Neural cell (in vitro differentiated cells): ENCODE measurements at regions not wholly inside any gene's neighbourhood (a gene's known extent, or its start where the extent isn't known, plus 50 kb on each side); places are given as distances from the start of the nearest gene placed in this dataset.

Experiments
- H2AFZ ChIP-seq: fragments of 200-600, 300-800 bp; sonication (generic), shearing (Covaris generic); 2 replicates; pipeline ENCODE4 v1.6.0; 2014; ENCODE audit warnings: low read depth, mild to moderate bottlenecking, antibody characterized with exemption, low read length, moderate library complexity
- H3F3A ChIP-seq: fragments of 200-600 bp; shearing (Covaris generic); 2 replicates; pipeline ENCODE4 v1.6.1; 2016; ENCODE audit warnings: mild to moderate bottlenecking, moderate library complexity, mixed read lengths, antibody characterized with exemption, low read length; ENCODE audit not compliant: insufficient read depth, poor library complexity, severe bottlenecking
- H3K27ac ChIP-seq: fragments of 200-600, 300-800 bp; sonication (generic), shearing (Covaris generic); 2 replicates; pipeline ENCODE4 v1.5.1; 2014; ENCODE audit warnings: mild to moderate bottlenecking, low read length, moderate library complexity
- H3K27me3 ChIP-seq: fragments of 300-800, 200-600 bp; sonication (generic), shearing (Covaris generic); 2 replicates; pipeline ENCODE4 v1.6.0; 2014; ENCODE audit warnings: mild to moderate bottlenecking, low read depth, low read length, moderate library complexity; ENCODE audit not compliant: insufficient read depth
- H3K36me3 ChIP-seq: fragments of 300-800, 200-600 bp; sonication (generic), shearing (Covaris generic); 2 replicates; pipeline ENCODE4 v1.5.1; 2014; ENCODE audit warnings: mild to moderate bottlenecking, antibody characterized with exemption, low read length, moderate library complexity; ENCODE audit not compliant: insufficient read depth
- H3K4me2 ChIP-seq: fragments of 300-800, 200-600 bp; sonication (generic), shearing (Covaris generic); 2 replicates; pipeline ENCODE4 v1.6.0; 2014; ENCODE audit warnings: mild to moderate bottlenecking, low read length
- H3K4me3 ChIP-seq: fragments of 300-800, 200-600 bp; sonication (generic), shearing (Covaris generic); 2 replicates; pipeline ENCODE4 v1.5.1; 2014; ENCODE audit warnings: mild to moderate bottlenecking, low read length, moderate library complexity
- H3K79me2 ChIP-seq: fragments of 200-600 bp; shearing (Covaris generic); replicated peaks from 2 replicates; pipeline ENCODE4 v1.6.0; 2014; ENCODE audit warnings: mild to moderate bottlenecking, low read length, moderate library complexity; ENCODE audit not compliant: insufficient read depth
- H3K9ac ChIP-seq: fragments of 300-800, 200-600 bp; sonication (generic), shearing (Covaris generic); 2 replicates; pipeline ENCODE4 v1.6.1; 2016; ENCODE audit warnings: mild to moderate bottlenecking, low read length, mixed read lengths
- H3K9me2 ChIP-seq: fragments of 200-600 bp; shearing (Covaris generic); 2 replicates; pipeline ENCODE4 v1.6.1; 2016; ENCODE audit warnings: mild to moderate bottlenecking, low read length, mixed read lengths; ENCODE audit not compliant: insufficient read depth
- H3K9me3 ChIP-seq: fragments of 200-600, 300-800 bp; sonication (generic), shearing (Covaris generic); 2 replicates; pipeline ENCODE4 v1.6.1; 2016; ENCODE audit warnings: mild to moderate bottlenecking, mixed run types, low read length, moderate library complexity, mixed read lengths
- H4K20me1 ChIP-seq: fragments of 200-600 bp; shearing (Covaris generic); 2 replicates; pipeline ENCODE4 v1.6.1; 2016; ENCODE audit warnings: mild to moderate bottlenecking, mixed run types; ENCODE audit not compliant: insufficient read depth
- EP300 ChIP-seq: fragments of 450-650 bp; conservative IDR thresholded peaks from 2 replicates; pipeline ENCODE4 v1.6.1; 2014; ENCODE audit warnings: antibody characterized with exemption, mild to moderate bottlenecking, moderate library complexity; ENCODE audit not compliant: poor library complexity, severe bottlenecking
- EZH2 ChIP-seq: fragments of 200-600, 300-800 bp; shearing (Covaris generic), sonication (generic); IDR thresholded peaks from 2 replicates; pipeline ENCODE4 v1.6.1; 2014; ENCODE audit warnings: antibody characterized with exemption, low read length, borderline replicate concordance, mild to moderate bottlenecking; ENCODE audit not compliant: insufficient read depth, poor library complexity, severe bottlenecking
- MXI1 ChIP-seq: fragments of 450-650 bp; conservative IDR thresholded peaks from 2 replicates; pipeline ENCODE4 v1.6.1; 2014; ENCODE audit warnings: antibody characterized with exemption, mild to moderate bottlenecking; ENCODE audit not compliant: poor library complexity, severe bottlenecking
- POLR2AphosphoS5 ChIP-seq: IDR thresholded peaks from 2 replicates; pipeline ENCODE4 v1.6.1; 2012
- RAD21 ChIP-seq: fragments of 450-650 bp; conservative IDR thresholded peaks from 2 replicates; pipeline ENCODE4 v1.6.1; 2014; ENCODE audit warnings: antibody characterized with exemption, mild to moderate bottlenecking, moderate library complexity
- SMC3 ChIP-seq: fragments of 450-650 bp; conservative IDR thresholded peaks from 2 replicates; pipeline ENCODE4 v1.6.1; 2014; ENCODE audit warnings: antibody characterized with exemption, mild to moderate bottlenecking, moderate library complexity; ENCODE audit not compliant: poor library complexity
- TAF1 ChIP-seq: IDR thresholded peaks from 2 replicates; pipeline ENCODE4 v1.6.1; 2012; ENCODE audit warnings: low read depth
- TF ChIP-seq, protein P1 (sequence below): fragments of 450-650 bp; IDR thresholded peaks from 2 replicates; pipeline ENCODE4 v1.5.1; 2014; ENCODE audit warnings: antibody characterized with exemption, mild to moderate bottlenecking, moderate library complexity; ENCODE audit not compliant: poor library complexity, severe bottlenecking
- TF ChIP-seq, protein P2 (sequence below): IDR thresholded peaks from 2 replicates; pipeline ENCODE4 v1.6.1; 2012; ENCODE audit warnings: borderline replicate concordance

DNA sequence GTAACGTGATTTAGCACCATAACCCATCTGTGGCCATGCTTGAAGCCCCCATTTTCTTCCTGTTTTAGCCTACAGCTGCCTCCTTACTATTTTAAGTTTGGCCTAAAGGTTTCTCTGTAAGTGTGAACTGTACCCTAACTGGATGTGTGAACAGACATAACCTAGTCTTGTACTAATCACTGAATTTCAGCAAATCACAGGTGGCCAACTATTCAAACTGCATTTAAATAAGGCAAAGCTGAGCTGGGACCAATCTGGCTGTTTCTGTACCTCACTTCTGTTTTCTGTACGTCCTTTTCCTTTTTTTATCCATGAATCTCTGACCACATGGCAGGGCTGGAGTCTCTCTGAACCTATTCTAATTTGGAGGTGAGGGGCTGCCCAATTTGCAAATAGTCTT, 452.7 kb upstream of the HS6ST1 start:
- Histone ChIP-seq H3K9me3 (no peaks in the 10 kb centered on the region), H2AFZ (no peak overlapping the region), H3K36me3 (no peaks in the 10 kb centered on the region), H3K27ac (no peak overlapping the region), H3K4me2 (no peak overlapping the region), H3K4me3 (no peak overlapping the region), H3K9ac (no peak overlapping the region), H3K79me2 (no peaks in the 10 kb centered on the region), H4K20me1 (no peaks in the 10 kb centered on the region), H3K27me3 (no peaks in the 10 kb centered on the region), H3F3A (no peaks in the 10 kb centered on the region), H3K9me2 (no peaks in the 10 kb centered on the region)
- TF ChIP-seq, protein P1, sequence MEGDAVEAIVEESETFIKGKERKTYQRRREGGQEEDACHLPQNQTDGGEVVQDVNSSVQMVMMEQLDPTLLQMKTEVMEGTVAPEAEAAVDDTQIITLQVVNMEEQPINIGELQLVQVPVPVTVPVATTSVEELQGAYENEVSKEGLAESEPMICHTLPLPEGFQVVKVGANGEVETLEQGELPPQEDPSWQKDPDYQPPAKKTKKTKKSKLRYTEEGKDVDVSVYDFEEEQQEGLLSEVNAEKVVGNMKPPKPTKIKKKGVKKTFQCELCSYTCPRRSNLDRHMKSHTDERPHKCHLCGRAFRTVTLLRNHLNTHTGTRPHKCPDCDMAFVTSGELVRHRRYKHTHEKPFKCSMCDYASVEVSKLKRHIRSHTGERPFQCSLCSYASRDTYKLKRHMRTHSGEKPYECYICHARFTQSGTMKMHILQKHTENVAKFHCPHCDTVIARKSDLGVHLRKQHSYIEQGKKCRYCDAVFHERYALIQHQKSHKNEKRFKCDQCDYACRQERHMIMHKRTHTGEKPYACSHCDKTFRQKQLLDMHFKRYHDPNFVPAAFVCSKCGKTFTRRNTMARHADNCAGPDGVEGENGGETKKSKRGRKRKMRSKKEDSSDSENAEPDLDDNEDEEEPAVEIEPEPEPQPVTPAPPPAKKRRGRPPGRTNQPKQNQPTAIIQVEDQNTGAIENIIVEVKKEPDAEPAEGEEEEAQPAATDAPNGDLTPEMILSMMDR: no peak
- TF ChIP-seq POLR2AphosphoS5 (no peak), EP300 (no peak), RAD21 (no peak), MXI1 (no peak), TAF1 (no peak), SMC3 (no peak), EZH2 (no peak)
- TF ChIP-seq, protein P2, sequence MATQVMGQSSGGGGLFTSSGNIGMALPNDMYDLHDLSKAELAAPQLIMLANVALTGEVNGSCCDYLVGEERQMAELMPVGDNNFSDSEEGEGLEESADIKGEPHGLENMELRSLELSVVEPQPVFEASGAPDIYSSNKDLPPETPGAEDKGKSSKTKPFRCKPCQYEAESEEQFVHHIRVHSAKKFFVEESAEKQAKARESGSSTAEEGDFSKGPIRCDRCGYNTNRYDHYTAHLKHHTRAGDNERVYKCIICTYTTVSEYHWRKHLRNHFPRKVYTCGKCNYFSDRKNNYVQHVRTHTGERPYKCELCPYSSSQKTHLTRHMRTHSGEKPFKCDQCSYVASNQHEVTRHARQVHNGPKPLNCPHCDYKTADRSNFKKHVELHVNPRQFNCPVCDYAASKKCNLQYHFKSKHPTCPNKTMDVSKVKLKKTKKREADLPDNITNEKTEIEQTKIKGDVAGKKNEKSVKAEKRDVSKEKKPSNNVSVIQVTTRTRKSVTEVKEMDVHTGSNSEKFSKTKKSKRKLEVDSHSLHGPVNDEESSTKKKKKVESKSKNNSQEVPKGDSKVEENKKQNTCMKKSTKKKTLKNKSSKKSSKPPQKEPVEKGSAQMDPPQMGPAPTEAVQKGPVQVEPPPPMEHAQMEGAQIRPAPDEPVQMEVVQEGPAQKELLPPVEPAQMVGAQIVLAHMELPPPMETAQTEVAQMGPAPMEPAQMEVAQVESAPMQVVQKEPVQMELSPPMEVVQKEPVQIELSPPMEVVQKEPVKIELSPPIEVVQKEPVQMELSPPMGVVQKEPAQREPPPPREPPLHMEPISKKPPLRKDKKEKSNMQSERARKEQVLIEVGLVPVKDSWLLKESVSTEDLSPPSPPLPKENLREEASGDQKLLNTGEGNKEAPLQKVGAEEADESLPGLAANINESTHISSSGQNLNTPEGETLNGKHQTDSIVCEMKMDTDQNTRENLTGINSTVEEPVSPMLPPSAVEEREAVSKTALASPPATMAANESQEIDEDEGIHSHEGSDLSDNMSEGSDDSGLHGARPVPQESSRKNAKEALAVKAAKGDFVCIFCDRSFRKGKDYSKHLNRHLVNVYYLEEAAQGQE: no peak

DNA sequence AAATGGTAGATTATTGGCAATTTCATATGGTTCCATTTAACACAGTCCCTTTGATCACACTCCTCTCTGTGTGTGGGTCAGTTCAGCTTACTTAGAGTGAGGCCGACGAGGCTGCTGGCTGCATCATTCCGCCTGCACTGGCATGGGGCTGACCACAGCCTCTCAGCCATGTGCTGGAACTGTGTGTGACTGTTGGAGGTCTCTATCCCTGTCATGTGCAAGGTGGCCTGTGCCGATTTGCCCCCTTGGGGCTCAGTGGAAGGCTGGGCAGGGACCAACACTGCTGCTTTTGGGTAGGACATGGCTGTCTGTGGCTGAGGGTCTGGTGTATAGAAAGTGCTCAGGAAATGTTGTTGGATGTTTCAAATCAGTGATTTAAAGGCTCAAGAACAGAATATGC, 454.0 kb upstream of the HS6ST1 start:
- no peak for TF ChIP-seq MXI1
- no peak for TF ChIP-seq TAF1
- no peak for TF ChIP-seq EP300
- TF ChIP-seq, protein P2: no peak
- TF ChIP-seq RAD21: no peak
- no peak for TF ChIP-seq POLR2AphosphoS5
- TF ChIP-seq SMC3: no peak
- TF ChIP-seq EZH2: no peak
- TF ChIP-seq, protein P1: no peak
- H3K4me3 ChIP-seq: no peak overlapping the region
- no peaks in the 10 kb centered on the region for H4K20me1 ChIP-seq
- no peaks in the 10 kb centered on the region for H3F3A ChIP-seq
- no peaks in the 10 kb centered on the region for H3K27me3 ChIP-seq
- H3K9ac ChIP-seq: no peak overlapping the region
- no peaks in the 10 kb centered on the region for H3K79me2 ChIP-seq
- no peaks in the 10 kb centered on the region for H3K9me2 ChIP-seq
- H3K4me2 ChIP-seq: no peak overlapping the region
- no peaks in the 10 kb centered on the region for H3K36me3 ChIP-seq
- H3K27ac ChIP-seq: no peak overlapping the region
- no peak overlapping the region for H2AFZ ChIP-seq
- H3K9me3 ChIP-seq: no peaks in the 10 kb centered on the region
